ENCODE measurements at regions not wholly inside any gene's neighbourhood (a gene's known extent, or its start where the extent isn't known, plus 50 kb on each side); places are given as distances from the start of the nearest gene placed in this dataset.

GRCh38 chr14:43937001-43937400 is 570.1 kb downstream of the FSCB start:
- TF ChIP-seq EZH2phosphoT487 (IDR thresholded peaks at IDR 0.05; ENCODE audit: borderline replicate concordance, low read length), result no peak
- TF ChIP-seq EZH2 (IDR thresholded peaks at IDR 0.05; ENCODE audit: low read length, unreplicated experiment), result no peak
- TF ChIP-seq CTCF (conservative IDR thresholded peaks at IDR 0.05; ENCODE audit: low read depth, low read length), result no peak

All from PC-3 (cell line).